MCF 10A (cell line): ENCODE measurements at regions not wholly inside any gene's neighbourhood (a gene's known extent, or its start where the extent isn't known, plus 50 kb on each side); places are given as distances from the start of the nearest gene placed in this dataset.

Experiments
- BruUV-seq: library from RNA; stranded (reverse); fragments of 400-500 nt; replicated peaks from 2 replicates; lab custom pipeline; 2021; lab: Mats Ljungman, UMichigan
- CTCF ChIA-PET: fragments of 300-600 bp; sonication (Branson Sonifier 250); formaldehyde crosslinking; extraction: SDS; loops from one replicate; lab custom pipeline; 2021; ENCODE audit warnings: antibody characterized with exemption, inconsistent platforms; lab: Yijun Ruan, JAX
- POLR2A ChIA-PET: fragments of 300-600, 350-650 bp; sonication (Branson Sonifier 250); formaldehyde crosslinking; extraction: SDS; loops from one replicate; lab custom pipeline; 2020; ENCODE audit warnings: antibody characterized with exemption, inconsistent platforms; lab: Yijun Ruan, JAX
- DNase-seq: peaks from one replicate; pipeline ENCODE4 v3.0.0-alpha.2; 2018; ENCODE audit not compliant: unreplicated experiment
- H3K27ac Mint-ChIP-seq: one replicate; pipeline ENCODE4 v1.8.0; 2022; ENCODE audit warnings: mild to moderate bottlenecking, low read depth, mixed read lengths; ENCODE audit not compliant: unreplicated experiment
- H3K27me3 Mint-ChIP-seq: one replicate; pipeline ENCODE4 v1.8.0; 2022; ENCODE audit warnings: mixed read lengths; ENCODE audit not compliant: insufficient read depth, unreplicated experiment
- H3K36me3 Mint-ChIP-seq: one replicate; pipeline ENCODE4 v1.8.0; 2022; ENCODE audit warnings: mild to moderate bottlenecking, moderate library complexity, mixed read lengths; ENCODE audit not compliant: insufficient read depth, unreplicated experiment
- H3K4me1 Mint-ChIP-seq: one replicate; pipeline ENCODE4 v1.8.0; 2022; ENCODE audit warnings: mixed read lengths; ENCODE audit not compliant: insufficient read depth, unreplicated experiment
- H3K4me3 Mint-ChIP-seq: one replicate; pipeline ENCODE4 v1.8.0; 2022; ENCODE audit warnings: mild to moderate bottlenecking, moderate library complexity, mixed read lengths; ENCODE audit not compliant: unreplicated experiment
- H3K9me3 Mint-ChIP-seq: one replicate; pipeline ENCODE4 v1.8.0; 2022; ENCODE audit warnings: mixed read lengths; ENCODE audit not compliant: unreplicated experiment
- CTCF ChIP-seq: fragments of 200-600 bp; IDR thresholded peaks from one replicate; pipeline ENCODE4 v1.8.0; 2022; ENCODE audit warnings: antibody characterized with exemption, mild to moderate bottlenecking; ENCODE audit not compliant: unreplicated experiment
- intact Hi-C: fragments of 100-400 bp; cut with micrococcal nuclease; formaldehyde crosslinking; loops from 2 replicates; pipeline ENCODE4 v1.14.1; 2022

- no peaks in the 10 kb centered on the region for H3K36me3 Mint-ChIP-seq
- H3K27me3 Mint-ChIP-seq = peaks cover 53% of the 10 kb centered on the region
- H3K4me3 Mint-ChIP-seq = no peak overlapping the region
- TF ChIP-seq CTCF = no peak
- H3K9me3 Mint-ChIP-seq = no peaks in the 10 kb centered on the region
- no peak for DNase-seq
- CTCF ChIA-PET = interaction anchor here (0.7 to 8.7 kb wide), 4 partner anchors 10 to 455 kb away, joined by 3 to 56 read pairs (median 4); no protein-coding TSS in a partner anchor
- POLR2A ChIA-PET = interaction anchor here (0.6 to 0.7 kb wide), 2 partner anchors 9 to 271 kb away, joined by 3 read pairs; no protein-coding TSS in a partner anchor
- H3K4me1 Mint-ChIP-seq = no peaks in the 10 kb centered on the region
- no TSS peak for BruUV-seq
- intact Hi-C loops = no loop called here
- no peak overlapping the region for H3K27ac Mint-ChIP-seq
Observed at GRCh38 chr20:58077282-58077681, 151.2 kb downstream of the ANKRD60 start.

- Mint-ChIP-seq H3K9me3 (no peaks in the 10 kb centered on the region), H3K27me3 (peaks cover 61% of the 10 kb centered on the region), H3K4me3 (no peak overlapping the region), H3K27ac (no peak overlapping the region), H3K4me1 (no peaks in the 10 kb centered on the region), H3K36me3 (no peaks in the 10 kb centered on the region)
- intact Hi-C loops = no loop called here
- BruUV-seq = no TSS peak
- no peak for TF ChIP-seq CTCF
- DNase-seq = no peak
- POLR2A ChIA-PET = interaction anchor here (0.8 kb wide), 1 partner anchor 17 kb away, joined by 3 read pairs; no protein-coding TSS in a partner anchor
- CTCF ChIA-PET = interaction anchor here (0.7 to 8.7 kb wide), 3 partner anchors 11 to 453 kb away, joined by 3 to 56 read pairs (median 5); no protein-coding TSS in a partner anchor
Observed at GRCh38 chr20:58076405-58076804, 152.0 kb downstream of the ANKRD60 start.

GRCh38 chr20:58075586-58076345 lies 152.7 kb downstream of the ANKRD60 start:
- Mint-ChIP-seq H3K9me3 (no peaks in the 10 kb centered on the region), H3K27ac (no peak overlapping the region), H3K4me3 (no peak overlapping the region), H3K27me3 (peaks cover 68% of the 10 kb centered on the region), H3K36me3 (no peaks in the 10 kb centered on the region), H3K4me1 (no peaks in the 10 kb centered on the region)
- TF ChIP-seq CTCF = no peak
- CTCF ChIA-PET = interaction anchor here (0.5 to 8.7 kb wide), 8 partner anchors 10 to 605 kb away, joined by 3 to 56 read pairs (median 3); no protein-coding TSS in a partner anchor
- intact Hi-C loops = no loop called here
- no TSS peak for BruUV-seq
- POLR2A ChIA-PET = interaction anchor here (0.8 kb wide), 1 partner anchor 17 kb away, joined by 3 read pairs; no protein-coding TSS in a partner anchor
- DNase-seq = no peak
